ENCODE measurements at regions not wholly inside any gene's neighbourhood (a gene's known extent, or its start where the extent isn't known, plus 50 kb on each side); places are given as distances from the start of the nearest gene placed in this dataset.
"Not testable (repeated sequence)": the region's sequence is repeated elsewhere in the genome, so short reads cannot be mapped to it uniquely, and the experiment has no call there.

DNA sequence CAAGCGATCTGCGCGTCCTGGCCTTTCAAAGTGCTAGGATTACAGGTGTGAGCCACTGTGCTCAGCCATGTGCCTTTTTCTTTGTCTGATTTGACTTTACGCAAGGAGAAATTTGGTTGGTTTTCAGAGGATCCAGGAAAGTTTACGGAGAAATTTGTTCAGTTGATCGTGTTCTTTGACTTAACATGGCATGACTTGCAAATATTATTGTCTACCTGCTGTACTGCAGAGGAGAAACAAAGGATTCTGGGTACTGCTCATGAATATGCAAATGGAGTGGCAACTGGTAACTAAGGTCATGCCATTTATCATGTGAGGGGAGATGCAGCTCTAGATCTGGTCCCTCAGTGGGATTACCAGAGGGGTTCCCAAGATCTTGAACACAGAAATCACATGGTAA, 68.8 kb upstream of the CHD6 start:
- Histone ChIP-seq H3K9me3 (ENCODE audit: control insufficient read depth, low read length) (no peaks in the 10 kb centered on the region), H3K27ac (ENCODE audit: low read depth, low read length) (no peak overlapping the region), H3K27me3 (ENCODE audit: control insufficient read depth, insufficient read depth, low read length, poor library complexity, severe bottlenecking) (no peaks in the 10 kb centered on the region), H3K4me3 (ENCODE audit: low read length) (no peak overlapping the region), H3K36me3 (ENCODE audit: control insufficient read depth, insufficient read depth, low read length) (no peaks in the 10 kb centered on the region), H3K4me1 (ENCODE audit: control insufficient read depth, insufficient read depth, low read length) (peaks cover 5% of the 10 kb centered on the region), H3K9ac (ENCODE audit: extremely low read depth, low read length, poor library complexity, severe bottlenecking) (no peak overlapping the region)
- Mint-ChIP-seq H3K9me3 (no peaks in the 10 kb centered on the region), H3K27me3 (ENCODE audit: insufficient read depth) (no peaks in the 10 kb centered on the region), H3K4me3 (no peak overlapping the region), H3K36me3 (ENCODE audit: low read depth) (no peaks in the 10 kb centered on the region), H3K4me1 (peaks cover 13% of the 10 kb centered on the region), H3K27ac (no peak overlapping the region)
- TF ChIP-seq, protein P1, sequence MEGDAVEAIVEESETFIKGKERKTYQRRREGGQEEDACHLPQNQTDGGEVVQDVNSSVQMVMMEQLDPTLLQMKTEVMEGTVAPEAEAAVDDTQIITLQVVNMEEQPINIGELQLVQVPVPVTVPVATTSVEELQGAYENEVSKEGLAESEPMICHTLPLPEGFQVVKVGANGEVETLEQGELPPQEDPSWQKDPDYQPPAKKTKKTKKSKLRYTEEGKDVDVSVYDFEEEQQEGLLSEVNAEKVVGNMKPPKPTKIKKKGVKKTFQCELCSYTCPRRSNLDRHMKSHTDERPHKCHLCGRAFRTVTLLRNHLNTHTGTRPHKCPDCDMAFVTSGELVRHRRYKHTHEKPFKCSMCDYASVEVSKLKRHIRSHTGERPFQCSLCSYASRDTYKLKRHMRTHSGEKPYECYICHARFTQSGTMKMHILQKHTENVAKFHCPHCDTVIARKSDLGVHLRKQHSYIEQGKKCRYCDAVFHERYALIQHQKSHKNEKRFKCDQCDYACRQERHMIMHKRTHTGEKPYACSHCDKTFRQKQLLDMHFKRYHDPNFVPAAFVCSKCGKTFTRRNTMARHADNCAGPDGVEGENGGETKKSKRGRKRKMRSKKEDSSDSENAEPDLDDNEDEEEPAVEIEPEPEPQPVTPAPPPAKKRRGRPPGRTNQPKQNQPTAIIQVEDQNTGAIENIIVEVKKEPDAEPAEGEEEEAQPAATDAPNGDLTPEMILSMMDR (conservative IDR thresholded peaks at IDR 0.05) = no peak
- 87 to 94% methylated on average over 6 of the region's 6 CpGs for WGBS, 2 experiments (ENCODE audit: insufficient coverage in 1 of 2, insufficient read length in 1 of 2)
- DNase-seq = no peak

GRCh38 chr20:41685145-41685544, 67.0 kb upstream of the CHD6 start:
- H3K9me3 Mint-ChIP-seq; H3K4me3 ChIP-seq (ENCODE audit: low read length); H3K27ac ChIP-seq (ENCODE audit: low read depth, low read length); H3K4me3 Mint-ChIP-seq; H3K4me1 Mint-ChIP-seq; H3K9me3 ChIP-seq (ENCODE audit: control insufficient read depth, low read length); H3K27me3 ChIP-seq (ENCODE audit: control insufficient read depth, insufficient read depth, low read length, poor library complexity, severe bottlenecking); H3K9ac ChIP-seq (ENCODE audit: extremely low read depth, low read length, poor library complexity, severe bottlenecking); H3K36me3 ChIP-seq (ENCODE audit: control insufficient read depth, insufficient read depth, low read length); H3K27me3 Mint-ChIP-seq (ENCODE audit: insufficient read depth); H3K27ac Mint-ChIP-seq; DNase-seq; H3K4me1 ChIP-seq (ENCODE audit: control insufficient read depth, insufficient read depth, low read length); H3K36me3 Mint-ChIP-seq (ENCODE audit: low read depth): not testable (repeated sequence)
- 81 to 96% methylated on average over 4 of the region's 4 CpGs for WGBS, 2 experiments (ENCODE audit: insufficient coverage in 1 of 2, insufficient read length in 1 of 2)

DNA sequence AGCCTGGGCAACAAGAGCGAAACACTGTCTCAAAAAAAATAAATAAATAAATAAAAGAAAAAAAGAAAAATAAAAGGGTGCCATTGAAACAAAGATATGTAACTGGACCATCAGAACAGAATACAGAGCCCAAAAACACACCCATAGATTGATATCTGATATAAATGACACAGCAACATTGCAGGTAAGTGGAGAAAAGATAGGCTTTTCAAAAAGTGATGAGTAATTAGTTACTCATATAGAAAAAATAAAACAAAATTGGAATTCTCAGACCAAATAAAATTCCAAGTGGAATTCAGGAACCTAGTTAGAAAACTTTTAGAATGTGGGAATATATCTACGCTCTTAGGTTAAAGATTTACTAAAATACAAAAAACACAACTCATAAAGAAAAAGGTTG, 60.6 kb upstream of the CHD6 start:
- H3K9me3 Mint-ChIP-seq = no peaks in the 10 kb centered on the region
- no peaks in the 10 kb centered on the region for H3K27me3 ChIP-seq (ENCODE audit: control insufficient read depth, insufficient read depth, low read length, poor library complexity, severe bottlenecking)
- H3K27ac ChIP-seq (ENCODE audit: low read depth, low read length) = no peak overlapping the region
- H3K4me1 Mint-ChIP-seq = peaks cover 2% of the 10 kb centered on the region
- TF ChIP-seq, protein P1 (conservative IDR thresholded peaks at IDR 0.05) = no peak
- no peaks in the 10 kb centered on the region for H3K36me3 Mint-ChIP-seq (ENCODE audit: low read depth)
- no peaks in the 10 kb centered on the region for H3K9me3 ChIP-seq (ENCODE audit: control insufficient read depth, low read length)
- no peak overlapping the region for H3K4me3 Mint-ChIP-seq
- no peaks in the 10 kb centered on the region for H3K36me3 ChIP-seq (ENCODE audit: control insufficient read depth, insufficient read depth, low read length)
- no peaks in the 10 kb centered on the region for H3K27me3 Mint-ChIP-seq (ENCODE audit: insufficient read depth)
- WGBS, 2 experiments (ENCODE audit: insufficient coverage in 1 of 2, insufficient read length in 1 of 2) = no CpG with 5 or more reads among the region's 2 CpGs
- no peak overlapping the region for H3K9ac ChIP-seq (ENCODE audit: extremely low read depth, low read length, poor library complexity, severe bottlenecking)
- DNase-seq = no peak
- no peak overlapping the region for H3K27ac Mint-ChIP-seq
- H3K4me1 ChIP-seq (ENCODE audit: control insufficient read depth, insufficient read depth, low read length) = no peaks in the 10 kb centered on the region
- H3K4me3 ChIP-seq (ENCODE audit: low read length) = no peak overlapping the region

DNA sequence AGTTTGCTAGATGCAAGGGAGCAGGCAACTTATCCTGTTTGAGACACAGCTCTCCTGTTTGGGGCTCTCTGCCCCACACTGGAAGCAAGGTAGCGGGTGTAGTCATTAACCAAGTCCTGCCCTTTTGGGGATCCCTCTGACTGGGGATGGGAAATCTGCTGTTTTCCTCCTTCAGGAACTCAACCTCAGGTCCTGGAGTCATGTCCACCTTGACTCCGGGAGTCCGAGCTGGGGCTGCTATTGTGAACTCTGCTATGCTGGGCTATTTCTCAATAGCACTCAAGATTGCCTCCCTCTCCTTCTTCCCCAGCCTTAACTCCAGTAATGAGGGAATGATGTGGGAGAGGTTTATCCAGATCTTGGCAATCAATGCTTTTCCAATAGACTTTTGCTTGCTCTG, 54.1 kb upstream of the CHD6 start:
- no peaks in the 10 kb centered on the region for H3K27me3 Mint-ChIP-seq (ENCODE audit: insufficient read depth)
- H3K9ac ChIP-seq (ENCODE audit: extremely low read depth, low read length, poor library complexity, severe bottlenecking) = no peak overlapping the region
- H3K4me1 Mint-ChIP-seq = peaks cover 15% of the 10 kb centered on the region
- H3K9me3 Mint-ChIP-seq = no peaks in the 10 kb centered on the region
- no peak overlapping the region for H3K27ac Mint-ChIP-seq
- H3K36me3 Mint-ChIP-seq (ENCODE audit: low read depth) = no peaks in the 10 kb centered on the region
- no peak overlapping the region for H3K4me3 ChIP-seq (ENCODE audit: low read length)
- TF ChIP-seq, protein P1 (conservative IDR thresholded peaks at IDR 0.05) = no peak
- DNase-seq = no peak
- H3K4me3 Mint-ChIP-seq = no peak overlapping the region
- no peaks in the 10 kb centered on the region for H3K27me3 ChIP-seq (ENCODE audit: control insufficient read depth, insufficient read depth, low read length, poor library complexity, severe bottlenecking)
- no peak overlapping the region for H3K27ac ChIP-seq (ENCODE audit: low read depth, low read length)
- no peaks in the 10 kb centered on the region for H3K36me3 ChIP-seq (ENCODE audit: control insufficient read depth, insufficient read depth, low read length)
- WGBS, 2 experiments (ENCODE audit: insufficient coverage in 1 of 2, insufficient read length in 1 of 2) = 87 to 88% methylated on average over 1 to 3 of the region's 3 CpGs
- H3K4me1 ChIP-seq (ENCODE audit: control insufficient read depth, insufficient read depth, low read length) = no peaks in the 10 kb centered on the region
- no peaks in the 10 kb centered on the region for H3K9me3 ChIP-seq (ENCODE audit: control insufficient read depth, low read length)

Data from endodermal cell (in vitro differentiated cells).